NCI-H1436 treated with DMSO at 0.1 percent for 48 hours (cell line): ENCODE measurements at regions not wholly inside any gene's neighbourhood (a gene's known extent, or its start where the extent isn't known, plus 50 kb on each side); places are given as distances from the start of the nearest gene placed in this dataset.
A peak's percentile ranks its signal among the peaks of the same experiment; 100 is the strongest.
"Not testable (repeated sequence)": the region's sequence is repeated elsewhere in the genome, so short reads cannot be mapped to it uniquely, and the experiment has no call there.

Experiments
- DNase-seq: peaks from one replicate; lab custom pipeline; 2025; lab: John Stamatoyannopoulos, UW

DNA sequence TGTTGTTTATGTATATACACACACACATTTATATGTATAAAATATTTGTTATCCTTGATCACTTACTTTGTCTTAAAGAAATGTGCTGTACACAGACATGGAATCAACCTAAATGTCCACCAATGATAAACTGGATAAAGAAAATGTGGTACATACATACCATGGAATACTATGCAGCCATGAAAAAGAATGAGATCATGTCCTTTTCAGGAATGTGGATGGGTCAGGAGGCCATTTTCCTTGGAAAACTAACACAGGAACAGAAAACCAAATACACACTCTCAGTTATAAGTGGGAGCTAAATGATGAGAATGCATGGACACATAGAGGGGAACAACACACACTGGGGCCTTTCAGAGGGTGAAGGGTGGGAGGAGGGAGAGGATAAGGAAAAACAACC lies 534.7 kb downstream of the FLRT2 start:
- not testable (repeated sequence) for DNase-seq

DNA sequence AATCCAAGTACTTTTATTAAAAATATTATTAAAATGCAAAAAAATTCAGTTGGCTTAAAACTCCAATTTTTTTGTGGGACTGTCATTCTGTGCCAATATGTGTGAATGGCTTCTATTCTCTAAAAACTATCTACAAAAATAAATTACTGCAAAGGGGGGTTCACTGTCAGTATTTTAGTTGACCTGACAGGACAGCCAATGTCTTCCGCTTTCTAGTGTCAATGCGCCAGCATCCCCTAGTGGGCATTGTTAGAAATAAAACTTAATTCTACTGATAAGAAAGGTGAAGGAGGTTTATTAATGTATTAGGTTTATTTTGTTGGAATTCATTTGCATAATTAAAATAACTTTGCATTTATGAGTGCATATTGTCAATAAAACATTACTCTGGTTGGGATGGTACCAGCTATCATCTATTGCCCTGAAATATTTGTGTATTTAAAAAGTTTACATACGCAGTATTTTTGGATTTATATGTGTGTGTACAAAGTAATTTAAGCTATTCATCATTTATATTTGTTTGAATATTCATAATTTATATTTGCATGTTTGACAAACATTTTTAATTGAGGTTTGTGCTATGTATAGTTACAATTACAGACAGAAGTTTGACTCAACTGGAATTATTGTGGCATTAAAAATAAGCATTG lies 527.2 kb downstream of the FLRT2 start:
- DNase-seq, result no peak

DNA sequence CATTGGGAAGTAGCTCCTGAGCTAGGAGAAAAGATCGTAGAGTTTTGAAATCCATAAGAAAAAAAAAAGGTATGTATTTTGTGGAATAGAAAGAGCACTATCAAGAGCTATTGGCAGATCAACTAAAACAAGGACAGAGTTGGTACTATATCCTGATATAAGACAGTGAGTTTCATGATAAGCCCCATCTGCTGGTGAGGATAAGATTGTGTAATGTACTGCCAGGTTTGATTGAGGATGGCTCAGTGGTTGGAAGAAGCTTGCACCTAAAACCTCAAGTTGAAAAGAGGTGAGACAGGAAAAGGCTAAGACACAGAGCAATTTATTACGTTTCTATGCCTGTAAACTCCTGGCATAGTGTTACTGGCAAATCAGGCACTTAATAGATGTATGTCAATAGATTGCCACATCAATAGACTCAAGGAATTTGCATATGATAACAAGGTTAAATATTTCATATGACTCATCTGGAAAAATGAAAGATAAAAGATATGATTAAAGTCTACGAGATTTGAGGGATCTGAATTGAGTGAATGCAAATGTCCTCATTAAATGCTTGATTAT lies 525.6 kb downstream of the FLRT2 start:
- DNase-seq, result no peak

DNA sequence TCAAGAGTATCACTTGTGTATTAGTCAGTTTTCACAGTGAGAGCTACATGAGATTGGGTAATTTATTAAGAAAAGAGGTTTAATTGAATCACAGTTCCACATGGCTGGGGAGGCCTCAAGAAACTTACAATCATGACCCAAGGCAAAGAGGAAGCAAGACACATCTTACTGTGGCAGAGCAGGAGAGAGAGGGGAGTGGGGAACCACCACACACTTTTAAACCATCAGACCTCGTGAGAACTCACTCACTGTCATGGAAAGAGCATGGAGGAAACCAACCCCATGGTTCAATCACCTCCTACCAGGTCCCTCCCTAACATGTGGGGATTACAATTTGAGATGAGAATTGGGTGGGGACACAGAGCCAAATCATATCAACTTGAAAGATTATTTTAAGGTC lies 522.9 kb downstream of the FLRT2 start:
- DNase-seq, result no peak

DNA sequence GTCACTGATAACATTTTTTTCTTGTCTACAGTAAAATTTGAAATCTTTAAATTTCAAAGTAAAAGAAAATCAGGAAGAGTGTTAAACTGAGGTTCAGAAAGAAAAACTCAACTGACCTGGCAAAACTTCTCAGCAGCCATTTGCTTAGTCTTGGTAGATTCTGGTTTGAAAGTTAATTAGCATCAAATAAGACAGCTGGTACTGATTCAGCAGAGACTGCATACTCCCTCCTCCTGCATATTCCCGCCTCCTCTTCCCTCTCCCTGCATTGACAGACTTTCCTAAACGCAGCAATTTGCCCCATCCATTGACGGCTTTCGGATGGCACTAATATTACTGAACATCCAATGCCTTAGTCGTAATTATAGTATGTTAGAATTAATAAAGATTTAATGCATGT lies 520.8 kb downstream of the FLRT2 start:
- no peak for DNase-seq

DNA sequence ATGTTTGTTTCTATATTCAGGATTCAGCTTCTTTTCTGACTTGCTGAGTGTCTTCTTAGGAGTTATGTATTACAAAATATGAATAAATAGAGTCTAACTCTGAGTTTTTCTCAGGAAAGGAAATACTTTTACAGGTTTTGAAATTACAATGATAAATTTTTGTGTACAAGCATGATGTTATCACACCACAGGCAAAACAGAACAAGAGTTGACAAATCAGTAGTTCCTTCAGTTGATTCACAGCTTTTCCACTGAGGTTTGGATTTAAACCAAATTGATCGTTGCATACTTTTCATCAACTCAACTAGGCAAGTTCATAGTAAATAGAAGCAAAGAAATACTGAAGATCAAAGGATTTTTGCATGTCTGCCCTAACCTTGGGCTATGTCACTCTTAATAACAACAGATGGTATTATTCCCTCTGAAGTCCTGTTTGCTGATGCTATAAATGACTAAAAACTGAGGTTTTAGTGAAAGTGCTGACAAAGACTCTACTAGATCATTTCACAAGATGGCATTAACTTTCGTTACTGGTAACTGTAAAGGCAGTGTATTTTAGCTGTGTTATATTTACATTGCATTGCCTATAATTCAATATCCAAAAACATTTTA lies 520.2 kb downstream of the FLRT2 start:
- DNase-seq, result no peak

DNA sequence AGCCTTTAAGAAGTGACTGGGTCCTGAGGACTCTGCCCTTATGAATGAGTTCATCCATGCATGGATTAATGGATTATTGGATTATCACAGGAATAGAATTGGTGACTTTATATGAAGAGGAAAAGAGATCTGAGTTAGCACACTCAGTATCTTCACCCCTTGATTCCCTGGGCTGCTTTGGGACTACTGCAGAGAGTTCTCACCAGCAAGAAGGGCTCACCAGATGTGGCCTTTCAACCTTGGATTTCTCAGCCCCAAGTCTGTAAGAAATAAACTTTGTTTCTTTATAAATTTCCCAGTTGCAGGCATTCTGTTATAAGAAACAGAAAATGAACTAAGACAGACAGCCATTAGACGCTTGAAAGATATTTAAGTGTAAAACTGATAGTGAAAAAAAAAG lies 509.2 kb downstream of the FLRT2 start:
- DNase-seq, result no peak

DNA sequence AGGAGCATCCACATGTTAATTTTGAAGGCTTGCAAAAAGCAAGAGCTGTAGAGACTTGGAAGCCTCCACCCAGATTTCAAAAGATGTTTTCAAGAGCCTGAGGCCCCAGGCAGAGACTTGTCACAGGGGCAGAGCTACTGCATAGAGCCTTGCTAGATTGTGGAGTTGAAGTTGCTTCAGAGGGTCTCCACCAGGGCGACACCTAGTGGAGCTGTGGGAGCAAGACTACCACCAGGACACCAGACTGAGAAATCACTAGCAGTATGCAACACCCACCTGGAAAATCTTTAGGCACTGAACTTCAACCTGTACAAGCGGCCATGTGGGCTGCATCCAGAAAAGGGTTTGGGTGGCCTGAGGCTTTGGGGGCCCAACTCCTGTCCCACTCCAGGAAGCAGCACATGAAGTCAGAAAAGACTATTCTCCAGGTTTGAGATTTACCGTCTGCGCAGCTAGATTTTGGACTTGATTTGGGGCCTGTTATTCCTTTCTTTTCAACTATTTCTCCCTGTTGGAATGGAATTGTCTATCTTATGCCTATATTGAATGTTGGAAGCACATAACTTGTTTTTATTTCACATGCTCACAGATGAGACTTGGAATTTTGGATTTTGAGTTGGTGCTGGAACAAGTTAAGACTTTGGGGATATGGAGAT lies 508.6 kb downstream of the FLRT2 start:
- no peak for DNase-seq

DNA sequence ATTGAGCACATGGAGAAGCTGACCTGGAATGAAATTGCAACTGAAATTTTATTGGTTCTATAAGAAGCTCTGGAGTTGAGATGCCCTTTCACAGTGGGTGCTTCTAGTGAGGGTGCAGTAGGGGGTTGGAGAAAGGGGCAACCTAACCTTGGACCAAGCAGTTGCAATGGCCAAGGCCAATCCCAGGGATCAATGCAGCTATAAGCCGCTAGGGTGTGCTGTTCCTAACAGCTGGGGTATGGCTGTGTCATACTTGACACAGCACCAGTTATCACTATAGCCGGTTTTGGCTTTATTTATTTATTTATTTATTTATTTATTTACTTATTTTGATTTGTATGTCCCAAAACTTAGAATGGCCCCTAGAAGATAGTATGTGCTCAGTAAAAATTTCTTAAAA lies 505.9 kb downstream of the FLRT2 start:
- no peak for DNase-seq

DNA sequence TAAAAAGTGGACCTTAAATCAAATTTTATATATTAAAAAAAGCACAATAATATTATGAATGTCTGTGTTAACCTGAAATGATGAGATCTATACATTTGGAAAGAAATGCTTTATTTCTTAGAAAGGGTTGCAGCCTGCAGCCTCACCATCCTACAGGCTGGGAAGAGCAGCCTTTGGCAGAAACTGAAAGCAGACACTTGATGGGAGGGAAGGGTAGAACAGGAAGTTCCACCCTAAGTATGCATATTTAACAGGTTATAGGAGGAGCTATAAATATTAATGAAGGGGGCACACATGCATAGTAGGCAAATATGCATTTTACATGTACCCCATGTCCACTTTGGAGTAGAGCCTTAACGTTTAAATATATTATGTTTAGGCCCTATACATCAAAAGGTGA lies 498.0 kb downstream of the FLRT2 start:
- DNase-seq, result no peak

DNA sequence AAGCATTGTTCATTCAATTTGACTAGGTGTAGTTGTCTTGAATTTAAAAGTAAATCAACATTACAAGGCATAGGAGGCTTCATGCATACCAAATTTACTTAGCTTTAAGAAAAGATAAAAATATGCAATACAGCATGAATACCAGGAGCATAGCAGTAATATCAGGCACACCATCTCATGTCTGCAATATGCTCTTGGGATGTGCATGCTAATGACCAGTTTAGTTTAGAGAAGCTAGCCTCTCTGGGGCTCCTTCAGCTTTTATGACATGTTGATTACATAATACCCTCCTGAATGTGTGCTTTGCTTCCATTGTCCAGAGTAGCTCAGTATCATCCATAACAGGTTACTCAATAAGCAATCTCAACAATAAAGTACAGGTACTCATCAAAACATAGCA lies 497.2 kb downstream of the FLRT2 start:
- DNase-seq, result no peak

DNA sequence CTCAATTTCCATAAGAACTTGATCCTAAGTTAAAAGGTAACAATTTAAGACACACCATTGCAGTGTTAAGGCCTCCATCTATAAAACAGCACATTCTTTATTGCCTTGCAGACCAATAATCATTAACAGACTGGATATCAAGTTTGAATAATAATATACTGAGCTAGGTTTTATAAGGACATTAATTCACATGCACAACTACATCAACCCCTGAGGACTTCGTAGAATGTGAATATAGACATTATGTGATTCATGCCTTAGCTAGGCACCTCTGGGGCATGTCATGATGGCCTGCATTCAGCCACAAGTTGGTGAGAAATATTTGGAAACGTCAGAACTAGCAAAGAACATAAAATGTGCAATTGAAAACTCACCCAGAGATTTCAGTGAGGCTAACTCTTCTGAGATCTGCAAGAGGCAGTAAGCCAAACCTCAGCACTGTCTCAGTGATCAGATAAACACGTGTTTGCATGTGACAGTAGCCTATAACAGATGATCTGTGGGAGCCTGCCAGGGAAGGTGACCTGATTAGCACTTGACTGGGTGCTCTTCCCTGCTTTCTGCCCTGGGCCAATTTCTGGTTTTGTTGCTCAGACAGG lies 492.2 kb downstream of the FLRT2 start:
- DNase-seq, result no peak

DNA sequence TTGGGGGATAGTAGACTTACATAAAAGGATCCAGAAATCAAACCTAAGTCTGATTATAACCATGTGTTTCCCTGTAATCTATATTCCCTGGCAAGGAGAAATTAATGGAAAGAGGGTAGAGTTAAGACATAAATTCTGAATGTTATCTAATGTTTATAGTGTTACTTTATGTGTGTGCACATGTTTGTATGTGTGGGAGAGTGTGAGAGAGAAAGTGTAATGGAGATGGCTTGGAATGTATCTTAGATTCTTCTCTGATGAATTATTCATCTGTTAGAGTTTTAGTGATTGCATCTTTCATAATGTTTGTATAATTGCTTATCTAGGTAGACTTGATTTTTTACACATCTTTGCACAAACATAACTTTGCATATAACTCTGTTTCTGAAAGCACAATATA lies 490.9 kb downstream of the FLRT2 start:
- no peak for DNase-seq

DNA sequence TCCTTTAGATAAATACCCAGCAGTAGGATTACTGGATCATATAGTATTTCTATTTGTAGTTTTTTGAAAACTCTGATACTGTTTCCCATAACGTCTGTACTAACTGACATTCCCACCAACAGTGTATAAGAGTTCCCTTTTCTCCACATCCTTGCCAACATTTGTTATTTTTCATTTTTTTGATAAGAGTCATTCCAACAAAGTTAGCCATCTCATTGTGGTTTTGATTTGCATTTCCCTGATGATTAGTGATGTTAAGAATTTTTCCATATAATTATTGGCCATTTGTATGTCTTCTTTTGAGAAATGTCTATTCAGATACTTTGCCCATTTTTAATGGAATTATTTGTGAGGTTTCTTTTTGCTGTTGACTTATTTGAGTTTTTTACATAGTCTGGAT lies 486.0 kb downstream of the FLRT2 start:
- DNase-seq, result no peak

DNA sequence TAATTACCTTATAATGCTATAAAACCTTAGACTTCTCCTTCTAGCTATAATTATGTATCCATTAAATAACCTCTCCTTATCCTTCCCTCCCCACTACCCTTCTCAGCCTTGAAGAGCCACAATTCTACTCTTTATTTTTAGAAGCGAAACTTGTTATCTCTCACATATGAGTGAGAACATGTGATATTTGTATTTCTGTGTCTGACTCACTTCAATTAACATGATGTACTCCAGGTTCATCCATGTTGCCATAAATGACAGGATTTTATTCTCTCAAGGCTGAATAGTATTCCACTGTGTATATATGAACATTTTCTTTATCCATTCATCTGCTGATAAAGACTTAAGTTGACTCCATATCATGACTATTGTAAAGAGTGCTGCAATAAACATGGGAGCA lies 485.6 kb downstream of the FLRT2 start:
- no peak for DNase-seq

DNA sequence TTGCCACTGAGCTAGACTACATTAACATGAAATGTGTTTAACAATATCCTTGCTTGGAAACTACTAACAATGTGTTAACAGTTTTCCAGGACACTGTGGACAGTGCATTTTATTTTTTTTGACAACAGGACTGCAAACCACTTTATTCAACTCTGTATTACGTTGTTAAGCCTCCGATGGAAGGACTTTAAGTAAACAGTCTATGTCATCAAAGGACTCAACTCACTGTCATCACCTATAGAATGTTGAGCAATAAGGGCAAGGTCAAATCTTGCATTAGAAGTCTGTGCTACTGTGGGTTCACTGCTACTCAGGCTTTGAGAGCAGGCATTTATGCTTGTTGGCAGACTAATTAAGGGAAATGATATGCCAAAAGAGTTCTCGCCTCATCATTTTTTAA lies 483.7 kb downstream of the FLRT2 start:
- peak; percentile 19 for DNase-seq

DNA sequence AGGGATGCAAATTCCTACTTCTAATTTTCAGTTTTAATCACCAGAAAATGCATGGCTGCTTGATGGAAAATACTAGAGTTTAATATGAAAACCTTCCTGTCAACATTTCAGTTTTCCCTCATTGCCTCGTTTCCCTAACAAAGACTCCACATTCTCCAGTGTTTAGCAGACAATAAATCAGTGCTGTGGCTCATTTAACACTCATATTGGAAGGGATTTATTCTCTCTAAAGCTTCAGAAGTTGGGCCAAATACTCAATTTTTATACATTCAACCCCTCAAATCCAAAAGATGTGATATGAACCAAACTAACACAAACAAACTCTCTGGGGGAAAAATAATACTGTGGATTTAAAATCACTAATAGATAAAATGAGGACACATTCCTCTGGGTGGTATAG lies 482.5 kb downstream of the FLRT2 start:
- DNase-seq, result no peak

DNA sequence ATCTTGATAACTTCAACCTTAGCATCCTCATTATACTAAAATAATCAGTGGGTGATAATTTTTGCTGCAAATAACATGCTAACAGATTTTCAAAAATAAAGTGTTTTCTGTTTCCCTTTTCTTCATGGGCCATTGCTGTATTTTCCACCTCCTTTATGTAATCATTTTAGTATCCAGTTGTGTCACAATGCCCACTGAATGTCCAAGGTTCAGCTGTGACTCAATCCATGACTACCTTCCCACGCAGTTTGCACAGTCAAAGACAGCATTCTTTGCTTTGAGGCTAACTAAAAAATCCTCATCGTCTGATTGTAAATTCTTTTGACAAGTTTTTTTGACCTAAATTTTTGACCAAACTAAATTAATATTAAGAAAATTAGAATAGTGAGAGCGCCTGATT lies 474.1 kb downstream of the FLRT2 start:
- no peak for DNase-seq

DNA sequence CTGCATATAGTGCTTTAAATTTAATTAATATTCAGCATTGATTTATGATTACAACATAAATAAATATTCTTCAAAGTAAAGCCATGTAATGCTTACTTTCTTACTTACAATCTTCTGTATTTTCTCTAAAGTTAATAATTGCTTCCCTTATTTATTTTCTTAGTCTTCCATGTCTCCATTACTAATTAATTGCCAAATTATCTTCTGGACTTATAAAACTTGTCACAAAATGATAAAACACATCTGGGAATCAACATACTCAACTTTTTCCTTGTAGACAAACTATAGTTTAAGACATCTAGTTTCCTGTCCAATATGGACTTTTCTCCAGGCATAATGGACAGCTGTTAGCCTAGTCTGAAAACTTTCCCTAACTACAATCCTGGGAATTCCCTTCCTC lies 466.6 kb downstream of the FLRT2 start:
- no peak for DNase-seq

DNA sequence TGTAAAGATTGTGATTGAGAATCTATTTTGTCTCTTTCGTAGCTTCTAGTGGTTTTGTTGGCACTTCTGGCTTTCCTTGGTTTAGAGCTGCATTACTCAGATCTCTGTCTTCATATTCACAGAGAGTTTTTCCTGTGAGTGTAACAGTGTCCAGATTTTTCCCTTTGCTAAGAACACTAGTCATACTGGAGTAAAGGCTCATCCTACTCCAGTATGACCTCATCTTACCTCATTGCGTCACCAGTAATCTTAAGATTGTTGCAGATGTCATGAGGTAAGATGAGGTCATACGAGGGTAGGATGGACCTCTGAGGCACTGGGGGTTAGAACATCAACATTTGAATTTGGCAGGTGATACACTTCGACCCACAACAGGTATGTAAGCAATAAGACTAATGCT lies 461.2 kb downstream of the FLRT2 start:
- no peak for DNase-seq

DNA sequence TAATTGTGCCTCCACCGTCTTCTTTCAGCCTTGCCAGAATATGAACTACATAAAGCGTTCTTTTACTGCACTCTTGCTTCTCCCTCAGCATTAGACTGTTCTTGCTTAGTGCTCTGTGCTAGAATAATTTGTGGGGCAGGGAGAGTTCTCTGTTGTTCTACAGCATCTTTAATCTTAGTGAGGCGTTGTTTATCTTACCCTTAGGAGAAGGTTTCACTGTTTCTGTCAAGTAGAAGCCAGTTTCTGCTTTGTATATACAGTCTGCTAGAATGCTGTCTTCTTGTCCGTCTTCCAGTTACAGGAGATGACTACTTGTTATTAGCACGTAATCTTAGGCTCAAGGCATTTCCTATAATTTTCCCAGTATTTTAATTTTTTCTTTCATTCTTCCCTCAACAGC lies 458.0 kb downstream of the FLRT2 start:
- no peak for DNase-seq

DNA sequence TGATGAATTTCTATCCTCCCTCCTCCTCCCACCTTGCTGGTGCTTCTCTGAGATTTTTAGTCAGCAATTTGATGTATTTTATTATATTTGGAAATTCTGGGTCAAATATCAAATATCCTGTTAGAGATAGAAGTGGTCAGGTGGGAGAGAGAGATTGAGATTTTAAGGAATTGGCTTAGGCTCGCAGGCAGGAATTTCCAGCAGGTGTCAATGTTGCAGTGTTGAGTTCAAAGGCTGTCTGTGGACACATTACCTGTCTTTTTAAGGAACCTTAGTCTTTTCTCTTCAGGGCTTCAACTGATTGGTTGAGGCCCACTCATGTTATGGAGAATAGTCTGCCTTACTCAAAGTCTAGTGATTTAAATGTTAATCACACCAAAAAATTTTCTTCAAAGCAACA lies 457.3 kb downstream of the FLRT2 start:
- no peak for DNase-seq

DNA sequence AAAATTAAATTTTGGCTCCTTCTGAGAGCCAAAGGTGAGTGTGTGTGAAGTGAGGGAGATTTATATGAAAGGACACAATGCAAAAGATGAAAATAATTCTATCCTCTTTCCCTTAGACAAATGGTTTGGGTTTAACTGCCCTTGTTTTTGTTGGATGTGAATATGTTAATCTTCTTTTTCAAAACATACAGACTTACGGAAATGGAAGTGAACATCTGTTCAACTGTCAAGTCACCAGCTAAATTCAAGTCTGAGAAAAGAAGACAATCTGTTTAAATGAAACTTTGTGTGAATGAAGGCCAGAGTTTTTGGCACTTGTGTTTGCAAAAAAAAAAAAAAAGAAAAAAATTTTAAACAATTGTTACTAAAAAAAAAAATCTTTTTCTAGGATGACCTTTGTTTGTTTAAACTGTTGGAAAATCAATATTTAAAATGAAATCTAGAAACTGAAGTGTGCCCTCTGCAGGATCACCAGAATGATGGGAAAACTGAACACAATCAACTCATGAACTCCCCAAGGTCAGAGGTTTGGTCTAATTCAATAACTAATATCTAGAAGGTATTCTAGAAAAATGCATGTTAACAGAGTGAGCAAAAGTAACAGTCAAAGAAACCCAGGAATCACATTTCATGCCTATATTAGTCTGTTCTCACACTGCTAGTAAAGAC lies 448.8 kb downstream of the FLRT2 start:
- DNase-seq, result no peak
